HG03378 (cell line): ENCODE measurements at regions not wholly inside any gene's neighbourhood (a gene's known extent, or its start where the extent isn't known, plus 50 kb on each side); places are given as distances from the start of the nearest gene placed in this dataset.
"Not testable (repeated sequence)": the region's sequence is repeated elsewhere in the genome, so short reads cannot be mapped to it uniquely, and the experiment has no call there.

Source experiments
- ATAC-seq: cut with Tn5 transposase; IDR thresholded peaks from one replicate; pipeline ENCODE4 v1.9.1; 2021; ENCODE audit warnings: mild to moderate bottlenecking, moderate library complexity; ENCODE audit not compliant: unreplicated experiment

DNA sequence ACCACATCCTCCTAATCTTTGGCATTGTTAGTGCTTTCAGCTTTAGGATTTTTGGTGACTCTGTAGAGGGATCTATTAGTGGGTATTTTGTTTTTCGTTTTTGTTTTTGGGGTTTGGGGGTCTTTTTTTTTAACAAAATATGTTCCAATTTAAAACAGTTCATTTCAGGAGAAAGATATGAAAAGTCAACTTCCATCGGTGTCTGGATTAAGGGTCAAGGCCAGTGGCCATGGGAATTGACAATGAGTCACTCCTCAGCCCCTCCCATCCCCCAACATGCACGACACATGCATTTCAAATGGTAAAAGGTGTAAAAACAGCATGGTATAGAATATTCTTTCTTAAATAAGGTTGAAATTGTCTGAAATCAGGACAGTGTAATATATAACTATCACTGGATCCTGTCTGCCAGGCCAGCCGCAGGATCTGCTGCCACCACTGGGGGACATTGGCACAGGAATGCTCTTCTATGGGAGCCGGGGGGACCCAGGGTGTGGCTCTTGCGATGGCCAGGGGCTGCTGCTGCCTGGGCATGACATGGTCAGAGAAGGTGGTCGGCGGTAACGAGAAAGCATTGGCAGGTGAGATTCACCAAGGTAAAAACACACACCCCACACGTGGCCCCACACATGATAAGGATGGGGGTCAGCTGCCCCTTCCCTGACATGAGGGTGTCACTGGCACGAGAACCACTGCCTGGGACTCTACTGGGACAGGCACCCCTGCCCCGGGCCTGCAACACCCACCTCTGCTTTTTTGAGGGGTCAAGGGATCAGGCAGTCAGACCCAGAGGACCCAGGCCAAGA lies 126.2 kb upstream of the KCTD7 start:
- ATAC-seq = no peak

DNA sequence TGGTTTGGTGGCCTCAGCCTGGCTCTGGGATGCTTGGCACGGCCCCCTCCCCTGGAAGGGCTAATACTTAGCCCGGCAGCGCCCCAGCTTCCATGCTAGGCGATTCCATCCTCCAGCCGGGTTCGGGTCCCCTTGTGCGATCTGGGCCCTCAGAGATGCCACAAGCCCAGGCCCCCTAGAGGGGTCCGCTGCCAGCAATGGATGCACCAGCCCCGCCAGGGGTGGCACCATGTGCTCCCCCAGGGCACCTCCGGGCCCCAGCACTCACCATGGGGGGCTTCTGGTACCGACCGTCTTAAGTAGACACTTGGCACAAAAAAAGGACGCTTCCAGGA lies 125.7 kb upstream of the KCTD7 start:
- no peak for ATAC-seq

DNA sequence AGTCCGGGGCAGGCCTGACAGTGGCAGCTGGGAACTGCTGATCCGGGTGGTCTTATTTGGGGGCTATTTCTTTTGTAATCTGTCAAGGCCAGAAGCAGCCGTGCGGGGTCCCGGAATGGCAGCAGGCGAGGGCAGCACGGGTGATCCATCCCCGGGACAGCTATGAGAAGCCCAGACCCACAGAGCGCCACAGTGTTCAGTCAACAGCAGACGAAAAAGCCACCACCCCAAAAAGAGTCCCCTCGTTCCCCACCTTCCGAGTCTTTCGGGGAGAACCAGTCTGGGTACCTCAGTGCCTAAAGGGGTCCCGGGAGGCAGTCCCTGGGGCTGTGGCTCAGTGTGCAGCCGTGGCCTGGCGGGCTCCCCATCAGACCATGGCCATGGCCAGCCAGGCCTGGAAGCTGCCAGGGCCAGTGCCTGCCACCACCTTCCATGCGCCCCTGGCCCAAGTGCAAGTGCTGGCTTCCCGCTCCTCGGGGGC lies 125.1 kb upstream of the KCTD7 start:
- no peak for ATAC-seq

DNA sequence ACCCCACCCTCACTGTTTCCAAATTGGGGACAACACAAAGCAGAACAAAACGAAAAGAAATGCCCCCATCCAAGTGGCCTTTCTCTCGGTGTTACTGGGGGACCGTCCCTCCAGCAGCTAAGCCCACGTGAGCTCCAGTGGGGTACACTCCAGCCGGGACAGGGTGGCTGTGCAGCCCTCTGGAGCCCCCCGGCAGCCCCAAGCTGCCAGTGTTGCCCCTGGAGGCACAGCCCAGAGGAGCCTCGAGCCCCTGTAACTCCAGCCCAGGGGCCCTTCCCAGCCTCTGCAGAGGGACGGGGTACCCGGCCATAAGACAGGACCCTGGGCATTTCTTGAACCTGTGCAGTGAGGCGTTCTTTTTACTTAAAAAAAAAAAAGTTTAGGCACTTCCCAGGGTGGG lies 124.5 kb upstream of the KCTD7 start:
- no peak for ATAC-seq

DNA sequence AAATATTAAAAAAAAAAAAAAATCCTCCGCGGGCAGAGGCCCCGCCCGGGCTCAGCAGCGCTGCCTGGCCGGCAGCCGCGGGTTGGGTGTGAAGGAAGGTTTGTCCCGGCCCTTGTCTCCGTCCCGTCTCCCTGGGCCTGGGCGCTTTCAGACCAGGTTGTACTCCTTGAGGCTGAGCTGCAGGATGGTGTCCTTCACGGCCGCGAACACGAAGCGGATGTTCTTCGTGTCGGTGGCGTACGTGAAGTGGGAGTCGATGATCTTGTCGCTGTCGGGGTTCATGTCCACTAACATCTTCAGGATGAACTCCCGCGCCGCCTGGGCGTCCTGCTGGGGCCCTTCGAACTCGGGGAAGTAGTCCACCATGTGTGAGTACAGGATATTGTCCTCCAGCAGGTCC lies 123.7 kb upstream of the KCTD7 start:
- ATAC-seq = no peak

DNA sequence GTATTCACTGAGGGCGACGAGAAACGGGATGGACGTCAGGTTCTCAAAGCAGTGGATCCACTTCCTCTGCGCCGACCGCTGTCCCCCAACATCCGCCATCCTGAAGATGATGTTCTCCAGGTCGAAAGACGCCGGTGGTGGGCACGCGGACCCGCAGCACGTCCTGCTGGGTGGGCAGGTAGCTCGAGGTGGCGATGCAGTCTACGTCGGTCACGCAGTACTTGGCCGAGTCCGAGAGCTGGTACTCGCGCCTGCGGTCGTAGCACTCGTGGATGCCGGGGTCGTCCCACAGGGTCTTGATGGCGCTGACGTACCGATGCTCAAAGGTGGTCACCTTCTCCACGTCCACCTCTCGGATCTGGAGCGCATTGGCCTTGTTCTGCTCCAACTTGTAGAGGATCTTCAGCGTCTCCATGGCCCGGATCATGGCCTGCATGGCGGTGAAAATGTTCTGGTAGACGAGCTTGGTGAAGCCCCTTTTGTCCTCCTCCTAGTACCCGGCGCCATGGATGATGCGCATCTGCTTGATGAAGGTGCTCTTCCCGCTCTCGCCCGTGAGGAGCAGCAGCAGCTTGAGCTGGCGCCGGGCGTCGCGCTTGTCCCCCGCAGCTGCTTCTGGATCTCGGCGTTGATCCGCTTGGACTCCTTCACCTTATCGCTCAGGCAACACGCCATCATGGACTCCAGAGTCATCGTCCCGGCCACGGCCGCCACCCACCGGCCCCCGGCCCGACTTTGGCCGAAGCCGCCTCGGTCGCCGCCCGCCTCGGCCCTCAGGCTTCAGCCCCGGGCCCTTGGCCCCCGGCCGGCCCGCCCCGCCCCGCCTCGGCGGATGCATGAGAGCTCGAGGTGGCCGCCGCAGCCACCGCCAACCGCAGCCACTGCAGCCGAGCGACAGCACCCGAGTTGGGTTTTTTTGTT lies 122.9 kb upstream of the KCTD7 start:
- ATAC-seq = no peak

DNA sequence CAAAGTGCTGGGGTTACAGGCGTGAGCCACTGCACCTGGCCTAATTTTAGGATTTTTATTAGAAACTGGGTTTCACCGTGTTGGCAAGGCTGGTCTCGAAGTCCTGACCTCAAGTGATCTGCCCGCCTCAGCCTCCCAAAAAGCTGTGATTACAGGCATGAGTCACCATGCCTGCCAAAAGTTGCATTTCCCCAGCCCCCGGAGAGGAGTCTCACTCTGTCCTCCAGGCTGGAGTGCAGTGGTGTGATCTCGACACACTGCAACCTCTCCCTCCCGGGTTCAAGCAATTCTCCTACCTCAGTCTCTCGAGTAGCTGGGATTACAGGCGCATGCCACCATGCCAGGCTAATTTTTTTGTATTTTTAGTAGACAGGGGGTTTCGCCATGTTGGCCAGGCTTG lies 122.0 kb upstream of the KCTD7 start:
- ATAC-seq = not testable (repeated sequence)

DNA sequence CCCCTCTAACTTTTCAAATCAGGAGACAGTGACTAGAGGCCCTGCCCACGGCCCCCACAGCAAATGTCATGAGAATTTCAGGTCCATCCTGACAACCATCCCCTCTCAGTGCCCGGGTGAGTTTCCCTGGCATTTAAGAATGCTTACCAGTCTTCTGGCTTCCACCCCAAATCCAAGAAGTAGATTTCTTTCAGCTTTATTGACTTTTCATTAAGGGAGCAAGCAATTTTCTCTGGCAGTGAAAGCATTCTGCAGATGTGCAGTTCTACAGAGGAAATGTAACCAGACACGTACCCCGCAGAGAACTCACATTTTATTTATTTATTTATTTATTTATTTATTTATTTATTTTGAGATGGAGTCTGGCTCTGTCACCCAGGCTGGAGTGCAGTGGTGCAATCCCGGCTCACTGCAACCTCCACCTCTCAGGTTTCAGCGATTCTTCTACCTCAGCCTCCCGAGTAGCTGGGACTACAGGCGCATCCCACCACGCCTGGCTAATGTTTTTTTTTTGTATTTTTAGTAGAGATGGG lies 120.9 kb upstream of the KCTD7 start:
- no peak for ATAC-seq

DNA sequence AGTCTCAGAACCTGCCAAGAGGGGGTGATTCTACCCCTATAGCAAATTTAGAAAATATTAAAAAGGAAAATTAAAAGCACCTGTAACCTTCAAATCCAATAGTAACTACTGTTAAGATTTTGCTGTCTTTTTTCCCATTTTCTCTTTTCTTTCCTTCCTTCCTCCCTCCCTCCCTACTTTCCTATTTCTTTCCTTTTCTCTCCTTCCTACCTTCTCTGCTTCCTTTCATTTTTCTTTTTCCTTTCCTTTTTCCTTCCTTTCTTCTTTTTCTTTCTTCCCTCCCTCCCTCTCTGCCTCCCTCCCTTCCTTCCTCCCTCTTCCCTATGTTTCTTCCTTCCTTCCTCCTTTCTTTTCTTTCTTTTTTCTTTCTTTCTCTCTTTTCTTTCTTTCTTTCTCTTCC lies 120.2 kb upstream of the KCTD7 start:
- ATAC-seq = no peak

DNA sequence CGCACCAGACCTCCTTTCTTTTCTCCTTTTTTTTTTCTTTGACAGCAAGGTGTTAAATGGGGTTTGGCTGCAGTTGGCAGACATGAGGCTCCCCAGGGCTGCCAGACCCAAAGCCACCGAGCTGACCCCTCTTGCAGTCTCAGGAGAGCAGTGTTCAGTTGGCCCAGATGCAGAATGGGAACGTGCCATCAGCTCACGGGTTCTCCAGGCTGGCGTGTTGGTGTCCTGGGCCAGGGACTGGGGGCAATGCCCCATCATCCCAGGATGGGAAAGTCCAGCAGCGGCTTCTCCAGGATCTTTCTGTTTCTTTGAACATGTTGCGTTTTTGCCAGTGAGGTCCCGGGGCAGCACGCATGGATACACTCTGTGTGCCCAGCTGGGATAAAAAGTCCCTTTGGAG lies 114.6 kb upstream of the KCTD7 start:
- no peak for ATAC-seq

DNA sequence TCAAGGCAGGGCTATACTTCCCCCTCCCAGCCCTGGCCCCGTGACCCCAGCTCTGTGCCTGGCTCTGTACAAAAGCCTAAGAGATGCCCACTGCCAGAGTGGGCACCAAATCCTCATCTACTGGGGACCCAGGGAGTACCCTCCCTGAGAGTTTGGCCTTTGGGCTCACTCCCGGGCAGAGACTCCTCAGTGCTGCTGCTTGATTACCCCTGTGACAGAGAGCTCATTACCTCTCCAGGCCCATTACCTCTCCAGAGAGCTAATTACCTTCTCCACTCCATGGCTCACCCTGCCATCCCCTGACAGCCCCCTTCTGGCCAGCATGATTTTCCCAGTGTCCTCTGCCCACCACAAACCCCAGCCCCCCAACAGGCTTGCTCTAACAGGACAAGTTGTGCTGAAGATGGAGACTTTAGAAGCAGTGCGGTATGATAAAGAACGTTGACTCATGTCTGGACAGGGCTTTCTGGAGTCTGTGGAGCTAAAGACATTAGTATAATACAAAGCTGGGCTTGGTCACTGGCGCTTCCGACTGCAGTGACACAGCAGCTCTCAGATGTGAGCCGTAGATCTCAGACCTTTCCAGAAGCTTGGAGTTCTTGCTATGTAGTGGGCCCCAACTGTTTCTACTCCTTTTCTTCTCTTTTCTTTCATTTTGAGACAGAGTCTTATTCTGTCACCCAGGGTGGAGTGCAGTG lies 111.3 kb upstream of the KCTD7 start:
- no peak for ATAC-seq

DNA sequence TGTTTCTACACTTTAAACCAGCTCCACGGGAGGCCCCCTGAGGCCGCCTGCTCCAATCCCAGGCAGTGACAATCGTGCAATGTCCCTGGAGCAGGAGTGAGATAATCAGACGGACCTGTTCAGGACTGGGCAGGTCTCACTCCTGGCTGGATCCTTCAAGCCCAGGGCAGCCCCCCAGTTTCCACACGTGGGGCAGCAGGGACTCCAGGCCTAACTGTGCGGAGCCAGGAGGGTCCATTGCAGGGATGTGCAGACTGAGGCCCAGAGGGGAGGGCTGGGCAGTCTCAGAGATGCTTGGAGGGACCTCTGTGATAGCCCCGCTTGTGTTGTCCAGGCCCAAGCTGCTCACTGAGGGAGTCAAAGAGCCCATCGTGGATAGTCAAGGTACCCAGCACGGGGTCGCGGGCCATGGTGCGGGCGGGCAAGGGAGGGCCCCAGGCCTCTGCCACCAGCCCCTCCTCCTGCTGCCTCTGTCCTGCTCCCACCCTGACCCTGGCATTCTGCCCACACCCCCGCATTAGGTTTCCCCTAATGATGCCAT lies 110.5 kb upstream of the KCTD7 start:
- no peak for ATAC-seq

DNA sequence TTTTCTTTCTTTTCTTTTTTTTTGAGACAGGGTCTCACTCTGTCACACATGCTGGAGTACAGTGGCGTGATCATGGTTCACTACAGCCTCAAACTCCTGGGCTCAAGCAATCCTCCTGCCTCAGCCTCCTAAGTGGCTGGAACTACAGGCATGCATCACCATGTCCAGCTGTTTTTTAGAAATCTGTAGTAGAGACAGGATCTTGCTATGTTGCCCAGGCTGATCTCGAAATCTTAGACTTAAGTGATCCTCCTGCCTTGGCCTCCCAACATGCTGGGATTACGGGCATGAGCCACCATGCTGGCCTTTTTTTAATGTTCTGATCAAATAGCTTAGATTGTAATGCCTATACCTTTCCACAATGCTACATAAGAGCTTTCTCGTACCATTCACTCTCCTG lies 107.0 kb upstream of the KCTD7 start:
- ATAC-seq = no peak

DNA sequence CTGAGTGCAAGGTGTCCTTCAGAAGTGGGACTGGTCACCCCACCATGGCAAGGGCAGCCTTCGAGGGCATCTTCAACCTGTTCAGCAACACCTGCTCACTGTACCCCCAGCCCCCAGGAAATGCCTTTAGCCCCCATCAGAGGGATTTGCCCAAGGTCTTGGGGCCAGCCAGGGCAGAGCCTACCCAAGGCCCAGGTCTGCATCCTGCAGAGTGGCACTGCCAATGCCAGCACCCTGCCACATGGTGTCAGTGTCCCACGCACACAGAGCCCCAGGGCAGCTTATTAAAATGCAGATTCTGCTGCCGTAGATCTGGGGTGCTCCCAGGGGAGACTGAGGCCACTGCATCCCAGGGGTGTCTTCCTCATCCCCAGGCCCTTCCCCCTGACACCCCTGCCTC lies 106.2 kb upstream of the KCTD7 start:
- ATAC-seq = no peak

DNA sequence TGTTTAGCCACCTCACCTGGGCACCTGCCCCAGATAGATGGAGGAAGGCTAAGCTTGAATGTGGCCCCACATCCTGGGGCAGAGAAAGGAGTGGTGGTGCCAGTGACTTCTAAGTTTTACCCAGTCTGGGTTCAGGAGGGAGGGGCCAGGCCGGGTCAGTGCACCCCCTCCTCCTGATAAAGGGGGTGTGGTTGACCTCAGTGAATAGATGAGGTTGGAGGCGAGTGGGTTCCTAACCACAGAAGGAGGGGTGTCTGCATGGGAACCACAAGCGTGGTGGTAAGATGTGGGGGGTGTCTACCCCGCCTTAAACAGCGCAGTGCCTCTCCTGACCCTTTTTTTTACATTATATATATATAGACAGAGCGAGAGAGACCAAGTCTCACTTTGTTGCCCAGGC lies 105.3 kb upstream of the KCTD7 start:
- no peak for ATAC-seq

DNA sequence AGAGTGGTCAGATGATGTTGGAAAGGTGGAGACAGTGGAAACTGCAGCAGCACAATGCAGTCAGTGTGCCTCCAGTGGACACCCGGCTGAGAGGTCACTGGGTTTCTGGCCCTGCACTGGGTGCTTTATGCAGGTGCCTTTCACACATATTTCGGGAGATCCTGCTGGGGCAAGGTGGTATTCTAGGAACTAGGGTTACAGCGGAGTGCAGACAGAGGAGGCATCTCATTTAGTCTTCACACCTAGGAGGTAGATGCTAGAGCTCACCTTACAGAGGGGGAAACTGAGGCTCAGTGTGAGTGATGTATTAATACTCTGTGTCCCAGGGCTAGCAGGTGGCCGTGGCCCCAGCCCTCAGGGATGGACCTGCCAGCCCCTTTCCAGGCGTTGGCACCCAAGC lies 103.9 kb upstream of the KCTD7 start:
- no peak for ATAC-seq

DNA sequence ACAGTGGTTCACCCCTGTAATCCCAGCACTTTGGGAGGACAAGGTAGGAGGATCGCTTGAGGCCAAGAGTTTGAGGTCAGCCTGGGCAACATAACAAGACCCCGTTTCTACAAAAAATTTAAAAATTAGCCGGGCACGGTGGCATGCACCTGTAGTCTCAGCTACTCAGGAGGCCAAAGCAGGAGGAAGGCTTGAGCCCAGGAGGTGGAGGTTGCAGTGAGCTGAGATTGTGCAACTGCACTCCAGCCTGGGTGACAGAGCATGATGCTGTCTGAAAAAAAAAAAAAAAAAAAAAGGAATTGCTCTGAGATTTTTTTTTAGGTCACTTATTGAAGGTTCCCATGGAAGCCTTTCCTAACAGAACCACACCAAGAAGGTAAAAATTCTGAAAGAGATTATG lies 101.9 kb upstream of the KCTD7 start:
- not testable (repeated sequence) for ATAC-seq

DNA sequence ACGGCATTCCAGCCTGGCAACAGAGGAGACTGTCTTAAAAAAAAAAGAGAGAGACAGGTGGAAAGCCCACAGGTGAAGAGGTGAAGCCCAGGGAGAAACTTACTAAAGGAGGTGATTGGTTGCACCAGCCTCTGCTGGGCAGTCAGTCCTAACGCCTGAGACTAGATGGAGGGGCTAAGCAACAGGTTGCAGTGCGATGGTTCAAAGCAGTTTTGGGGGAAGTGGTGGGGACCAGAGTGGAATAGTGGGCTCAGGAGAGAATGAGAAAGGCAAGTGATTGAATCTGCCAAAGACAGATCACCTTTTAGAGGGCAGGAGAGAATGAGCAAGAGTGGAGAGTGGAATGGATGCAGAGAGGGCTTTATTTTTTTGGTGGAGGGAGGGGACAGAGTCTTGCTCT lies 100.0 kb upstream of the KCTD7 start:
- no peak for ATAC-seq

DNA sequence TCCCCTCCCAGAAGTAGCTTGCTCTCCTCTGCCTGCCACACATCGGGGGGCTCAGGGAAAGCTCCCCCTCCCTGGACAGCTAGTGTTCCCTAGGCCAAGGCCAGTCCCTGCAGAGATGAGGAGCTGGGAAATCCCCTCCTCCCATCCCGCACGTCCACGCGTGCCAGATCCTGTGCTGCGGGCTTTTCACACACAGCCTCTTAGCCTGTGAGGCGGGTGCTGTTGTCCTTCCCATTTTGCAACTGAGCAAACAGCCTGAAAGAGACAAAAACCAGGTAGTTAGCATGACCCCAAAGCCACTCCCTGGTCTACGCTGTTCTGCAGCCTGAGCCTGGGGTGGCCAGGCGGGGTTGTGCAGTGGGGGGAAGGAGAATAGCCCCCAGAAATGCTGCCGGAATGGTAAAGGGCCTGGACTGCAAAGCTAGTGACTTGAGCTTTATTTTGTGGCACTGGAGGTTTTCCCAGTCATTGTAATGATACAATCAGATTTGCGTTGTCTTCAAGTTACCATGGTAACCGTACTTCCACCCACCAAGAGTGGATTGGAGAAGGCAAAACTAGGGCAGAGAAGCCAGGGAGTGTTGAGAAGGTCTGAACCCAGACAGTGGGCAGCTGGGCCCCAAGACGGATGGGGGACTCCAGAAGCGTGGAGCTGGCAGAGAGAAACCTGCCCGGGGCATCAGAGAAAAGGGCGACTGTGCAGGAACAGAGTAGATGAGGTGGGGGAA lies 98.6 kb upstream of the KCTD7 start:
- ATAC-seq = no peak
